HEK293T (cell line): ENCODE measurements at regions not wholly inside any gene's neighbourhood (a gene's known extent, or its start where the extent isn't known, plus 50 kb on each side); places are given as distances from the start of the nearest gene placed in this dataset.

Source experiments
- ARNT ChIP-seq: fragments of 450-650 bp; IDR thresholded peaks from 2 replicates; pipeline ENCODE4 v1.6.1; 2017; ENCODE audit warnings: mild to moderate bottlenecking
- BHLHE40 ChIP-seq: fragments of 450-650 bp; IDR thresholded peaks from 2 replicates; pipeline ENCODE4 v1.6.1; 2016; ENCODE audit warnings: mild to moderate bottlenecking, moderate library complexity, borderline replicate concordance
- NFRKB ChIP-seq: fragments of 450-650 bp; IDR thresholded peaks from 2 replicates; pipeline ENCODE4 v1.6.1; 2016; ENCODE audit warnings: mild to moderate bottlenecking, moderate library complexity
- SP1 ChIP-seq: fragments of 450-650 bp; IDR thresholded peaks from 2 replicates; pipeline ENCODE4 v1.6.1; 2017

- no peak for TF ChIP-seq SP1
- TF ChIP-seq ARNT: no peak
- no peak for TF ChIP-seq BHLHE40
- TF ChIP-seq NFRKB: no peak
These were observed 287.4 kb upstream of the FMN2 start for GRCh38 chr1:239804266-239804665.
